ENCODE measurements at regions not wholly inside any gene's neighbourhood (a gene's known extent, or its start where the extent isn't known, plus 50 kb on each side); places are given as distances from the start of the nearest gene placed in this dataset.

- Histone ChIP-seq H3K27me3 (no peaks in the 10 kb centered on the region), H3K9me3 (no peaks in the 10 kb centered on the region), H3K27ac (no peak overlapping the region), H3K4me1 (no peaks in the 10 kb centered on the region), H3K4me3 (replicated peaks in 1 of 3) (no peak overlapping the region), H3K36me3 (no peaks in the 10 kb centered on the region)
- 86 to 89% methylated on average over 1 of the region's 1 CpG for WGBS, 2 donors
- DNase-seq, result no peak
- TF ChIP-seq, protein P1, sequence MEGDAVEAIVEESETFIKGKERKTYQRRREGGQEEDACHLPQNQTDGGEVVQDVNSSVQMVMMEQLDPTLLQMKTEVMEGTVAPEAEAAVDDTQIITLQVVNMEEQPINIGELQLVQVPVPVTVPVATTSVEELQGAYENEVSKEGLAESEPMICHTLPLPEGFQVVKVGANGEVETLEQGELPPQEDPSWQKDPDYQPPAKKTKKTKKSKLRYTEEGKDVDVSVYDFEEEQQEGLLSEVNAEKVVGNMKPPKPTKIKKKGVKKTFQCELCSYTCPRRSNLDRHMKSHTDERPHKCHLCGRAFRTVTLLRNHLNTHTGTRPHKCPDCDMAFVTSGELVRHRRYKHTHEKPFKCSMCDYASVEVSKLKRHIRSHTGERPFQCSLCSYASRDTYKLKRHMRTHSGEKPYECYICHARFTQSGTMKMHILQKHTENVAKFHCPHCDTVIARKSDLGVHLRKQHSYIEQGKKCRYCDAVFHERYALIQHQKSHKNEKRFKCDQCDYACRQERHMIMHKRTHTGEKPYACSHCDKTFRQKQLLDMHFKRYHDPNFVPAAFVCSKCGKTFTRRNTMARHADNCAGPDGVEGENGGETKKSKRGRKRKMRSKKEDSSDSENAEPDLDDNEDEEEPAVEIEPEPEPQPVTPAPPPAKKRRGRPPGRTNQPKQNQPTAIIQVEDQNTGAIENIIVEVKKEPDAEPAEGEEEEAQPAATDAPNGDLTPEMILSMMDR (IDR thresholded peaks at IDR 0.05), result no peak
- no peak for TF ChIP-seq POLR2A (IDR thresholded peaks at IDR 0.05)
- intact Hi-C loops (cut with DNase I), result no loop called here
These were observed 287.2 kb upstream of the GHITM start for GRCh38 chr10:83852146-83852545.

DNA sequence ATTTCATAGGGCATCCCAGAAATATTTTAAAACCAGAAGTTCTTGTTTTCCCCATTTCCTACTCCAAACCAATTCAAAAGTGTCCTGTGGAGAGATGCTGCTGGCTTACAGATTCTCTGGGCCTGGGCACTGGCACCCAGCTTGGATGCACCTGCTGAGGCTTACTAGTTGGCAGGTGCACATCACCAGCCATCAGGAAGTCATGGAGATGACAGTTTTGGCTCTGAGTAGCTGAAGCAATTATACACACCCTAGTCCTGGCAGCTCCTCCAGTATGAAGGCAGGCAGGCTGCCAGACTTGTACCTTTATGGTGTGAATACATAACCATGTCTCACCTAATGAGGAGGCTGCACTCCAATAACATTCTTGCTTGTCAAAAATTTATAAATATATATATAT, 276.6 kb upstream of the GHITM start:
- intact Hi-C loops (cut with DNase I), result no loop called here

DNA sequence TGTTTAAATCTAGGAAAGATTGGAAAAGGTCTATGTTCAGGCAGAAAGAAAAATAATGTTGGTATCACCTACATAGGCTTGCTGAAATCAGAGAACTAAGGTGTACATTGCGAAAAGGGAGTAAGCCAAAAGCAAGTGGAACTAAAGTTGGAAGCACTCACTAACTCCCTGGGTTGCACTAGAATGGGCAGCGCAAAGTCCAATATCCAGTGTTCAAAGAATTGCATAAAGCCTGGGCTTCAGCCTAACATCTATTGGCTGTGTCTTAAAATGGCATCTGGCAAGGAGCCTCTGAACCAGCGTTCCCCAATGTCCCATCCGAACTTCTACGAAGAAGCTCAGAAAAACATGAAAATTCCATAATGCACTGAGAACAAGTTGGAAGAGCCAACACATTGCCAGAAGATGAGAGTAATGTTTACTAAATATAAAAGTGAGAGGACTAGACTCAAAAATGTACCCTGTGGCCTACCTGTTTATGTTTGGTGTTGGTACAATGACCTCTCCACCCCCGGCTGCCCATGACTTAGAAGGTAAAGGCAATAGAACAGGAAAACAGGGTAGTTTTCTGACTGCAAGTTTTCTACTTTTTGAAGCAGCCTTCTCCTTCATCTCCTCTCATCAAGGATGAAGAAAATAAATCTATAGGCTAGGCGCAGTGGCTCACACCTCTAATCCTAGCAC, 275.9 kb upstream of the GHITM start:
- H3K27me3 ChIP-seq, result no peaks in the 10 kb centered on the region
- H3K9me3 ChIP-seq, result no peaks in the 10 kb centered on the region
- H3K27ac ChIP-seq, result no peak overlapping the region
- H3K4me1 ChIP-seq, result no peaks in the 10 kb centered on the region
- H3K36me3 ChIP-seq, result no peaks in the 10 kb centered on the region
- intact Hi-C loops (cut with DNase I), result no loop called here
- WGBS, 2 donors, result 95 to 96% methylated on average over 7 of the region's 7 CpGs
- no peak for DNase-seq
- no peak overlapping the region for H3K4me3 ChIP-seq (replicated peaks in 1 of 3)
- TF ChIP-seq, protein P1 (IDR thresholded peaks at IDR 0.05), result no peak
- no peak for TF ChIP-seq POLR2A (IDR thresholded peaks at IDR 0.05)

More for the DNA sequence above, 276.6 kb upstream of the GHITM start:
- no peak overlapping the region for H3K27ac ChIP-seq
- H3K36me3 ChIP-seq, result no peaks in the 10 kb centered on the region
- H3K27me3 ChIP-seq, result no peaks in the 10 kb centered on the region
- no peak for TF ChIP-seq POLR2A (IDR thresholded peaks at IDR 0.05)
- TF ChIP-seq, protein P1 (IDR thresholded peaks at IDR 0.05), result no peak
- DNase-seq, result no peak
- no peaks in the 10 kb centered on the region for H3K9me3 ChIP-seq
- H3K4me3 ChIP-seq (replicated peaks in 1 of 3), result no peak overlapping the region
- H3K4me1 ChIP-seq, result no peaks in the 10 kb centered on the region

- intact Hi-C loops (cut with DNase I), result no loop called here
- Histone ChIP-seq H3K9me3 (no peaks in the 10 kb centered on the region), H3K4me1 (no peaks in the 10 kb centered on the region), H3K36me3 (no peaks in the 10 kb centered on the region), H3K27ac (no peak overlapping the region), H3K4me3 (replicated peaks in 1 of 3) (no peak overlapping the region), H3K27me3 (no peaks in the 10 kb centered on the region)
- TF ChIP-seq, protein P1 (IDR thresholded peaks at IDR 0.05), result no peak
- no peak for TF ChIP-seq POLR2A (IDR thresholded peaks at IDR 0.05)
- DNase-seq, result no peak
- 85 to 93% methylated on average over 6 of the region's 6 CpGs for WGBS, 2 donors
These were observed 269.4 kb upstream of the GHITM start for GRCh38 chr10:83869898-83870297.

GRCh38 chr10:83871187-83872081, 267.9 kb upstream of the GHITM start:
- no peaks in the 10 kb centered on the region for H3K27me3 ChIP-seq
- no peak overlapping the region for H3K4me3 ChIP-seq (replicated peaks in 1 of 3)
- TF ChIP-seq, protein P1 (IDR thresholded peaks at IDR 0.05), result peak; percentile 66 to 97 (median 88)
- no peak for TF ChIP-seq POLR2A (IDR thresholded peaks at IDR 0.05)
- H3K36me3 ChIP-seq, result no peaks in the 10 kb centered on the region
- WGBS, 2 donors, result 27 to 34% methylated on average over 18 of the region's 18 CpGs
- no peak overlapping the region for H3K27ac ChIP-seq
- no peaks in the 10 kb centered on the region for H3K4me1 ChIP-seq
- no peaks in the 10 kb centered on the region for H3K9me3 ChIP-seq
- DNase-seq, result peak; percentile 63 to 71
- intact Hi-C loops (cut with DNase I), result no loop called here

Data from thyroid gland (tissue), 4 donors.